ENCODE measurements at regions not wholly inside any gene's neighbourhood (a gene's known extent, or its start where the extent isn't known, plus 50 kb on each side); places are given as distances from the start of the nearest gene placed in this dataset.

- no peak for DNase-seq
Observed at GRCh38 chr4:124977045-124977444, 264.5 kb upstream of the ANKRD50 start.

GRCh38 chr4:124974152-124974551 is 261.6 kb upstream of the ANKRD50 start:
- DNase-seq, result no peak

- DNase-seq, result no peak
Observed at GRCh38 chr4:124973716-124974115, 261.2 kb upstream of the ANKRD50 start.

GRCh38 chr4:124970011-124970410 is 257.5 kb upstream of the ANKRD50 start:
- DNase-seq, result no peak

- no peak for DNase-seq
Observed at GRCh38 chr4:124965497-124965891, 253.0 kb upstream of the ANKRD50 start.

GRCh38 chr4:124964852-124965496 is 252.4 kb upstream of the ANKRD50 start:
- no peak for DNase-seq

- no peak for DNase-seq
Observed at GRCh38 chr4:124964251-124964650, 251.7 kb upstream of the ANKRD50 start.

GRCh38 chr4:124961138-124961750 is 248.7 kb upstream of the ANKRD50 start:
- no peak for DNase-seq

- DNase-seq, result no peak
Observed at GRCh38 chr4:124958847-124959246, 246.3 kb upstream of the ANKRD50 start.

- no peak for DNase-seq
Observed at GRCh38 chr4:124955476-124955875, 242.9 kb upstream of the ANKRD50 start.

GRCh38 chr4:124954046-124954445 is 241.5 kb upstream of the ANKRD50 start:
- DNase-seq, result no peak

GRCh38 chr4:124953486-124953885 is 241.0 kb upstream of the ANKRD50 start:
- DNase-seq, result no peak

GRCh38 chr4:124953061-124953460 is 240.5 kb upstream of the ANKRD50 start:
- DNase-seq, result no peak

GRCh38 chr4:124952601-124953000 is 240.1 kb upstream of the ANKRD50 start:
- DNase-seq, result no peak

GRCh38 chr4:124948976-124949597 is 236.6 kb upstream of the ANKRD50 start:
- no peak for DNase-seq

GRCh38 chr4:124947622-124948265 is 235.2 kb upstream of the ANKRD50 start:
- no peak for DNase-seq

- no peak for DNase-seq
Observed at GRCh38 chr4:124946696-124947095, 234.2 kb upstream of the ANKRD50 start.

- no peak for DNase-seq
Observed at GRCh38 chr4:124945422-124945821, 232.9 kb upstream of the ANKRD50 start.

- no peak for DNase-seq
Observed at GRCh38 chr4:124943938-124944337, 231.4 kb upstream of the ANKRD50 start.

GRCh38 chr4:124943145-124943889 is 230.8 kb upstream of the ANKRD50 start:
- no peak for DNase-seq

GRCh38 chr4:124941267-124941666 is 228.7 kb upstream of the ANKRD50 start:
- no peak for DNase-seq

- DNase-seq, result no peak
Observed at GRCh38 chr4:124940387-124940786, 227.9 kb upstream of the ANKRD50 start.

- DNase-seq, result no peak
Observed at GRCh38 chr4:124939908-124940307, 227.4 kb upstream of the ANKRD50 start.

Data from NCI-H345 (cell line).